Psoas muscle (tissue), 7 donors: ENCODE measurements at regions not wholly inside any gene's neighbourhood (a gene's known extent, or its start where the extent isn't known, plus 50 kb on each side); places are given as distances from the start of the nearest gene placed in this dataset.

Experiments used
- ATAC-seq, 4 donors: fragments of 200-7000 bp; cut with Tn5 transposase; one replicate each; pipeline ENCODE4 v1.9.1; 2020; ENCODE audit warnings: moderate library complexity in 3 of 4, mild to moderate bottlenecking in 2 of 4
- DNase-seq, 2 donors: peaks; one replicate each; pipeline ENCODE4 v3.0.0-alpha.2; 2020
- H3K27ac ChIP-seq: fragments of 200-600 bp; one replicate; pipeline ENCODE4 v1.8.0; 2022
- H3K27me3 ChIP-seq, 3 donors: fragments of 200-600 bp in 1 of 3; one replicate each; pipeline versions ENCODE4 v1.6.1 to v1.8.0; 2013 to 2022; ENCODE audit warnings: low read length in 2 of 3, mild to moderate bottlenecking in 2 of 3, moderate library complexity in 1 of 3; ENCODE audit not compliant: insufficient read depth in 3 of 3
- H3K36me3 ChIP-seq, 2 donors: fragments of 200-600 bp in 1 of 2; one replicate each; pipeline versions ENCODE4 v1.6.1 to v1.8.0; 2013 to 2022; ENCODE audit warnings: low read depth in 1 of 2, mild to moderate bottlenecking in 1 of 2, moderate library complexity in 1 of 2; ENCODE audit not compliant: insufficient read depth in 1 of 2
- H3K4me1 ChIP-seq: fragments of 200-600 bp; one replicate; pipeline ENCODE4 v1.8.0; 2022
- H3K4me3 ChIP-seq: fragments of 200-600 bp; one replicate; pipeline ENCODE4 v1.8.0; 2022; ENCODE audit warnings: mild to moderate bottlenecking
- H3K9me3 ChIP-seq: fragments of 200-600 bp; one replicate; pipeline ENCODE4 v1.8.0; 2022
- CTCF ChIP-seq: fragments of 200-600 bp; IDR thresholded peaks from one replicate; pipeline ENCODE4 v1.8.0; 2022; ENCODE audit warnings: antibody characterized with exemption
- WGBS, 3 donors: extraction: QIAGEN DNeasy Blood & Tissue Kit; methylation state at CpG; one replicate each; pipeline versions ENCODE4 v1.1.6 to v1.1.7; 2013; 5-methylcytosine and 5-hydroxymethylcytosine counted together
- intact Hi-C, 2 donors: fragments of 100-400 bp; cut with DNase I; formaldehyde crosslinking; loops; one replicate each; pipeline versions ENCODE4 v1.11.0 to v1.14.2; 2022
- donor health status: healthy with polysubstance abuse.
- donor health status: DM: no; HTN: no; CAD: no; lungs with moderate emphysema.
- donor health status: Bipolar disorder and iron deficiency.
- donor health status: healthy.
- donor health status: DM: yes; HTN: yes; CAD: no.
- donor health status: DM: no; HTN: no; CAD: no.
- donor health status: DM: yes; HTN: yes; CAD: no.

GRCh38 chr4:61143461-61143860 is 56.7 kb upstream of the ADGRL3 start:
- intact Hi-C loops, result no loop called here
- WGBS, 3 donors, result 26 to 29% (median 26%) methylated on average over 1 of the region's 1 CpG
- Histone ChIP-seq H3K4me3 (no peak overlapping the region), H3K9me3 (no peaks in the 10 kb centered on the region), H3K27ac (no peak overlapping the region), H3K27me3 (no peaks in the 10 kb centered on the region), H3K4me1 (no peaks in the 10 kb centered on the region), H3K36me3 (no peaks in the 10 kb centered on the region)
- TF ChIP-seq CTCF, result no peak
- DNase-seq (no peak), ATAC-seq (no peak)

- ATAC-seq, result no peak
- no peak for DNase-seq
- no peak overlapping the region for H3K27ac ChIP-seq
- H3K36me3 ChIP-seq, result no peaks in the 10 kb centered on the region
- TF ChIP-seq CTCF, result no peak
- no peak overlapping the region for H3K4me3 ChIP-seq
- no peaks in the 10 kb centered on the region for H3K4me1 ChIP-seq
- intact Hi-C loops, result no loop called here
- H3K9me3 ChIP-seq, result no peaks in the 10 kb centered on the region
- no peaks in the 10 kb centered on the region for H3K27me3 ChIP-seq
Observed at GRCh38 chr4:61149278-61149677, 50.8 kb upstream of the ADGRL3 start.
